IMR-90 (cell line): ENCODE measurements at regions not wholly inside any gene's neighbourhood (a gene's known extent, or its start where the extent isn't known, plus 50 kb on each side); places are given as distances from the start of the nearest gene placed in this dataset.

Experiments used
- ATAC-seq: fragments of 200-7000 bp; cut with Tn5 transposase; 2 replicates; pipeline ENCODE4 v1.9.1; 2020; ENCODE audit warnings: low read depth, mild to moderate bottlenecking, moderate library complexity
- BruUV-seq: library from RNA; stranded (reverse); fragments of 400-500 nt; replicated peaks from 2 replicates; lab custom pipeline; 2021; lab: Mats Ljungman, UMichigan
- CTCF ChIA-PET: fragments of 300-600 bp; formaldehyde crosslinking; extraction: SDS; loops from one replicate; lab custom pipeline; 2021; ENCODE audit warnings: antibody characterized with exemption; lab: Yijun Ruan, JAX
- POLR2A ChIA-PET: fragments of 300-600 bp; sonication (Branson Sonifier 250); formaldehyde crosslinking; loops from one replicate; lab custom pipeline; 2022; ENCODE audit warnings: antibody characterized with exemption; ENCODE audit not compliant: unreplicated experiment; lab: Charles Lee
- DNase-seq: peaks from one replicate; pipeline ENCODE4 v3.0.0; 2013
- H2AFZ ChIP-seq: replicated peaks from 2 replicates; pipeline ENCODE3; 2013; ENCODE audit warnings: low read length, mild to moderate bottlenecking; ENCODE audit not compliant: poor library complexity
- H2AK5ac ChIP-seq: 2 replicates; pipeline ENCODE4 v1.6.1; 2013; ENCODE audit warnings: low read depth, low read length, inconsistent platforms
- H2AK9ac ChIP-seq: replicated peaks from 2 replicates; pipeline ENCODE3; 2013; ENCODE audit warnings: mild to moderate bottlenecking, low read depth, low read length, moderate library complexity; ENCODE audit not compliant: poor library complexity
- H2BK120ac ChIP-seq: 2 replicates; pipeline ENCODE4 v1.6.1; 2013; ENCODE audit warnings: low read depth, low read length, inconsistent platforms
- H2BK15ac ChIP-seq: 3 replicates; pipeline ENCODE4 v1.6.1; 2013; ENCODE audit warnings: low read depth, low read length, inconsistent platforms
- H2BK20ac ChIP-seq: 2 replicates; pipeline ENCODE4 v1.6.1; 2013; ENCODE audit warnings: low read depth, mild to moderate bottlenecking, inconsistent platforms, low read length, moderate library complexity
- H2BK5ac ChIP-seq: 2 replicates; pipeline ENCODE4 v1.6.1; 2013; ENCODE audit warnings: mild to moderate bottlenecking, low read depth, low read length, inconsistent platforms; ENCODE audit not compliant: poor library complexity, severe bottlenecking
- H3K14ac ChIP-seq: replicated peaks from 2 replicates; pipeline ENCODE4 v1.6.1; 2013; ENCODE audit warnings: low read depth, low read length, inconsistent platforms
- H3K18ac ChIP-seq: 2 replicates; pipeline ENCODE4 v1.6.1; 2013; ENCODE audit warnings: low read depth, low read length, control low read depth
- H3K23ac ChIP-seq: 2 replicates; pipeline ENCODE4 v1.6.1; 2013; ENCODE audit warnings: low read depth, low read length, inconsistent platforms
- H3K27ac ChIP-seq: 2 replicates; pipeline ENCODE4 v1.5.1; 2013; ENCODE audit warnings: mild to moderate bottlenecking, control low read depth, low read length; ENCODE audit not compliant: insufficient read depth
- H3K27me3 ChIP-seq: 2 replicates; pipeline ENCODE4 v1.6.1; 2013; ENCODE audit warnings: low read length; ENCODE audit not compliant: control insufficient read depth, insufficient read depth
- H3K36me3 ChIP-seq: 2 replicates; pipeline ENCODE4 v1.6.1; 2013; ENCODE audit warnings: low read length, mixed read lengths; ENCODE audit not compliant: control insufficient read depth, insufficient read depth
- H3K4ac ChIP-seq: 2 replicates; pipeline ENCODE4 v1.6.1; 2013; ENCODE audit warnings: low read depth, low read length, inconsistent platforms
- H3K4me1 ChIP-seq: 2 replicates; pipeline ENCODE4 v1.6.1; 2013; ENCODE audit warnings: low read length, mixed read lengths; ENCODE audit not compliant: control insufficient read depth, insufficient read depth
- H3K4me2 ChIP-seq: 2 replicates; pipeline ENCODE4 v1.6.1; 2013; ENCODE audit warnings: low read depth, mild to moderate bottlenecking, control low read depth, low read length, moderate library complexity
- H3K4me3 ChIP-seq: 2 replicates; pipeline ENCODE4 v1.5.1; 2013; ENCODE audit warnings: low read depth, mild to moderate bottlenecking, control low read depth, low read length, moderate library complexity; ENCODE audit not compliant: insufficient read depth
- H3K56ac ChIP-seq: 2 replicates; pipeline ENCODE4 v1.6.1; 2013; ENCODE audit warnings: low read length, inconsistent platforms; ENCODE audit not compliant: insufficient read depth; ENCODE audit errors: extremely low read depth
- H3K79me1 ChIP-seq, 2 experiments: 2 replicates each; pipeline ENCODE4 v1.6.1; 2013; ENCODE audit warnings: low read length in 2 of 2, inconsistent platforms in 1 of 2, low read depth in 1 of 2
- H3K9ac ChIP-seq: 2 replicates; pipeline ENCODE4 v1.6.1; 2013; ENCODE audit warnings: low read depth, low read length, control low read depth
- H3K9me1 ChIP-seq: 2 replicates; pipeline ENCODE4 v1.6.1; 2013; ENCODE audit warnings: low read length, inconsistent platforms; ENCODE audit not compliant: insufficient read depth
- H3K9me3 ChIP-seq: 2 replicates; pipeline ENCODE4 v1.6.1; 2013; ENCODE audit warnings: low read length; ENCODE audit not compliant: control insufficient read depth, insufficient read depth
- H4K20me1 ChIP-seq: 2 replicates; pipeline ENCODE4 v1.6.1; 2013; ENCODE audit warnings: low read length, inconsistent platforms; ENCODE audit not compliant: insufficient read depth
- H4K5ac ChIP-seq: 2 replicates; pipeline ENCODE4 v1.6.1; 2013; ENCODE audit warnings: mild to moderate bottlenecking, low read depth, low read length, control low read depth
- H4K8ac ChIP-seq, 2 experiments: 2 replicates each; pipeline ENCODE4 v1.6.1; 2013; ENCODE audit warnings: low read depth in 2 of 2, low read length in 2 of 2, control low read depth in 1 of 2, inconsistent platforms in 1 of 2
- H4K91ac ChIP-seq: 2 replicates; pipeline ENCODE4 v1.6.1; 2013; ENCODE audit warnings: low read depth, low read length, inconsistent platforms; ENCODE audit not compliant: insufficient read depth
- BHLHE40 ChIP-seq: fragments of 150-350 bp; IDR thresholded peaks from 2 replicates; pipeline ENCODE4 v1.6.1; 2016; ENCODE audit warnings: mild to moderate bottlenecking, low read depth, low read length
- CEBPB ChIP-seq: IDR thresholded peaks from 2 replicates; pipeline ENCODE4 v1.6.1; 2012; ENCODE audit warnings: low read depth, low read length, improper control_type of control experiment
- CHD1 ChIP-seq: IDR thresholded peaks from 2 replicates; pipeline ENCODE4 v1.6.1; 2012; ENCODE audit warnings: low read depth, low read length, improper control_type of control experiment
- FOS ChIP-seq: fragments of 150-350 bp; IDR thresholded peaks from 2 replicates; pipeline ENCODE4 v1.6.1; 2016; ENCODE audit warnings: low read depth, low read length
- MAFK ChIP-seq: IDR thresholded peaks from 2 replicates; pipeline ENCODE4 v1.6.1; 2012; ENCODE audit warnings: low read depth, low read length, improper control_type of control experiment
- MAZ ChIP-seq: IDR thresholded peaks from 2 replicates; pipeline ENCODE4 v1.6.1; 2012; ENCODE audit warnings: low read depth, mild to moderate bottlenecking, low read length, improper control_type of control experiment, moderate library complexity, borderline replicate concordance
- MXI1 ChIP-seq: IDR thresholded peaks from 2 replicates; pipeline ENCODE4 v1.6.1; 2012; ENCODE audit warnings: low read depth, mild to moderate bottlenecking, low read length, moderate library complexity, borderline replicate concordance
- NFE2L2 ChIP-seq: fragments of 150-350 bp; IDR thresholded peaks from 2 replicates; pipeline ENCODE4 v1.6.1; 2016; ENCODE audit warnings: low read depth, mild to moderate bottlenecking, low read length
- POLR2A ChIP-seq: IDR thresholded peaks from 2 replicates; pipeline ENCODE4 v1.6.1; 2012; ENCODE audit warnings: mild to moderate bottlenecking, low read depth, low read length
- RAD21 ChIP-seq: IDR thresholded peaks from 2 replicates; pipeline ENCODE4 v1.6.1; 2012; ENCODE audit warnings: low read length, improper control_type of control experiment
- RCOR1 ChIP-seq: IDR thresholded peaks from 2 replicates; pipeline ENCODE4 v1.6.1; 2012; ENCODE audit warnings: mild to moderate bottlenecking, low read length, improper control_type of control experiment; ENCODE audit not compliant: insufficient replicate concordance
- RFX5 ChIP-seq: IDR thresholded peaks from 2 replicates; pipeline ENCODE4 v1.8.0; 2012; ENCODE audit warnings: low read depth, mild to moderate bottlenecking, low read length, moderate library complexity
- SMC3 ChIP-seq: fragments of 150-350 bp; IDR thresholded peaks from 2 replicates; pipeline ENCODE4 v1.6.1; 2016; ENCODE audit warnings: low read depth, mild to moderate bottlenecking, antibody characterized with exemption, low read length, moderate library complexity
- WGBS, 2 experiments: methylation state at CpG; one replicate each; pipeline versions ENCODE4 v1.1.5 to v1.1.7; 2013; ENCODE audit warnings: missing lambda C conversion rate in 2 of 2; ENCODE audit not compliant: insufficient read length in 1 of 2; ENCODE audit errors: extremely low coverage in 2 of 2; 5-methylcytosine and 5-hydroxymethylcytosine counted together
- dilution Hi-C: fragments of 300-500 bp; cut with HindIII; formaldehyde crosslinking; loops from one replicate; pipeline ENCODE4 v1.14.3; 2018; ENCODE audit warnings: low sequenced_read_pairs; ENCODE audit not compliant: unreplicated experiment
- in situ Hi-C: fragments of 300-500 bp; cut with MboI; formaldehyde crosslinking; loops from 3 replicates; pipeline ENCODE4 v1.14.3; 2019; ENCODE audit warnings: low sequenced_read_pairs, inconsistent platforms, mixed read lengths
- intact Hi-C: fragments of 100-400 bp; cut with micrococcal nuclease; formaldehyde crosslinking; loops from 2 replicates; pipeline ENCODE4 v1.10.0; 2022
- TF ChIP-seq, protein P1 (sequence below): fragments of 150-350 bp; IDR thresholded peaks from 2 replicates; pipeline ENCODE4 v1.6.1; 2016; ENCODE audit warnings: low read depth, mild to moderate bottlenecking, low read length, moderate library complexity, borderline replicate concordance
- TF ChIP-seq, protein P2 (sequence below): conservative IDR thresholded peaks from 2 replicates; pipeline ENCODE4 v1.5.1; 2012; ENCODE audit warnings: mild to moderate bottlenecking, low read depth, low read length, improper control_type of control experiment
- TF ChIP-seq, protein P3 (sequence below): fragments of 150-350 bp; IDR thresholded peaks from 2 replicates; pipeline ENCODE4 v1.6.1; 2017; ENCODE audit warnings: mild to moderate bottlenecking, antibody characterized with exemption, low read length, low read depth

DNA sequence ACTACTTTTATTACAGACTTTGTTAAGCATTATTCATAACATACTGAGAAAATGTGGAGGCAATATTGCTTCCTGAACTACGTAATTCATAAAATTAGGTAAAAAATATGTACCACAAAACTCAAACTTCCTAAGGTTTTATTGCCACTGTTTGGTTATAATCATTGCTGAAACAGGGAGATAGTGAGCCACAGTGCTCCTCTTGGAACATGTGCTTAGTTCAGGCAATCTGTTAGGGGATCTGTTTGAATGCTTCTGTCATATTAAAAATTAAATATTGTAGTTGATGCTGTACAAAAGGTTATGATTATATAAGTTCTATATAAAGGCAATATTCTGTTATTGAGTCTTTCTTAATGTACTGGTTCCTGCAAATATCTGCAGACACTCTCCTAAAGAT, 480.7 kb downstream of the GRXCR1 start:
- no peak overlapping the region for H3K27ac ChIP-seq
- intact Hi-C loops (no loop called here), in situ Hi-C loops (no loop called here), dilution Hi-C loops (no loop called here)
- H4K20me1 ChIP-seq: no peaks in the 10 kb centered on the region
- no peak overlapping the region for H2BK5ac ChIP-seq
- no peak for DNase-seq
- no peak overlapping the region for H3K4ac ChIP-seq
- no peak overlapping the region for H3K23ac ChIP-seq
- no peak overlapping the region for H2BK120ac ChIP-seq
- no peak overlapping the region for H2BK20ac ChIP-seq
- no peak overlapping the region for H2AK9ac ChIP-seq
- H2AK5ac ChIP-seq: no peak overlapping the region
- ChIA-PET POLR2A (no interaction called here), CTCF (no interaction called here)
- no peak overlapping the region for H3K4me3 ChIP-seq
- H2AFZ ChIP-seq: no peak overlapping the region
- WGBS, 2 experiments: no CpG with 5 or more reads among the region's 1 CpG
- H3K9me3 ChIP-seq: no peaks in the 10 kb centered on the region
- H3K18ac ChIP-seq: no peak overlapping the region
- no peak overlapping the region for H4K8ac ChIP-seq
- BruUV-seq: no TSS peak
- TF ChIP-seq BHLHE40 (no peak), POLR2A (no peak), CEBPB (no peak), RCOR1 (no peak), RAD21 (no peak), NFE2L2 (no peak), SMC3 (no peak), RFX5 (no peak), CHD1 (no peak), FOS (no peak), MAZ (no peak), MAFK (no peak), MXI1 (no peak)
- TF ChIP-seq, protein P1, sequence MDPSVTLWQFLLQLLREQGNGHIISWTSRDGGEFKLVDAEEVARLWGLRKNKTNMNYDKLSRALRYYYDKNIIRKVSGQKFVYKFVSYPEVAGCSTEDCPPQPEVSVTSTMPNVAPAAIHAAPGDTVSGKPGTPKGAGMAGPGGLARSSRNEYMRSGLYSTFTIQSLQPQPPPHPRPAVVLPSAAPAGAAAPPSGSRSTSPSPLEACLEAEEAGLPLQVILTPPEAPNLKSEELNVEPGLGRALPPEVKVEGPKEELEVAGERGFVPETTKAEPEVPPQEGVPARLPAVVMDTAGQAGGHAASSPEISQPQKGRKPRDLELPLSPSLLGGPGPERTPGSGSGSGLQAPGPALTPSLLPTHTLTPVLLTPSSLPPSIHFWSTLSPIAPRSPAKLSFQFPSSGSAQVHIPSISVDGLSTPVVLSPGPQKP: no peak
- TF ChIP-seq, protein P2, sequence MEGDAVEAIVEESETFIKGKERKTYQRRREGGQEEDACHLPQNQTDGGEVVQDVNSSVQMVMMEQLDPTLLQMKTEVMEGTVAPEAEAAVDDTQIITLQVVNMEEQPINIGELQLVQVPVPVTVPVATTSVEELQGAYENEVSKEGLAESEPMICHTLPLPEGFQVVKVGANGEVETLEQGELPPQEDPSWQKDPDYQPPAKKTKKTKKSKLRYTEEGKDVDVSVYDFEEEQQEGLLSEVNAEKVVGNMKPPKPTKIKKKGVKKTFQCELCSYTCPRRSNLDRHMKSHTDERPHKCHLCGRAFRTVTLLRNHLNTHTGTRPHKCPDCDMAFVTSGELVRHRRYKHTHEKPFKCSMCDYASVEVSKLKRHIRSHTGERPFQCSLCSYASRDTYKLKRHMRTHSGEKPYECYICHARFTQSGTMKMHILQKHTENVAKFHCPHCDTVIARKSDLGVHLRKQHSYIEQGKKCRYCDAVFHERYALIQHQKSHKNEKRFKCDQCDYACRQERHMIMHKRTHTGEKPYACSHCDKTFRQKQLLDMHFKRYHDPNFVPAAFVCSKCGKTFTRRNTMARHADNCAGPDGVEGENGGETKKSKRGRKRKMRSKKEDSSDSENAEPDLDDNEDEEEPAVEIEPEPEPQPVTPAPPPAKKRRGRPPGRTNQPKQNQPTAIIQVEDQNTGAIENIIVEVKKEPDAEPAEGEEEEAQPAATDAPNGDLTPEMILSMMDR: no peak
- TF ChIP-seq, protein P3, sequence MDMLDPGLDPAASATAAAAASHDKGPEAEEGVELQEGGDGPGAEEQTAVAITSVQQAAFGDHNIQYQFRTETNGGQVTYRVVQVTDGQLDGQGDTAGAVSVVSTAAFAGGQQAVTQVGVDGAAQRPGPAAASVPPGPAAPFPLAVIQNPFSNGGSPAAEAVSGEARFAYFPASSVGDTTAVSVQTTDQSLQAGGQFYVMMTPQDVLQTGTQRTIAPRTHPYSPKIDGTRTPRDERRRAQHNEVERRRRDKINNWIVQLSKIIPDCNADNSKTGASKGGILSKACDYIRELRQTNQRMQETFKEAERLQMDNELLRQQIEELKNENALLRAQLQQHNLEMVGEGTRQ: no peak
- H3K56ac ChIP-seq: no peak overlapping the region
- H3K14ac ChIP-seq: no peak overlapping the region
- H3K4me1 ChIP-seq: no peaks in the 10 kb centered on the region
- H3K9me1 ChIP-seq: no peaks in the 10 kb centered on the region
- ATAC-seq: no peak
- no peaks in the 10 kb centered on the region for H3K27me3 ChIP-seq
- no peak overlapping the region for H4K91ac ChIP-seq
- H2BK15ac ChIP-seq: no peak overlapping the region
- no peak overlapping the region for H4K5ac ChIP-seq
- H3K79me1 ChIP-seq: no peaks in the 10 kb centered on the region
- H3K4me2 ChIP-seq: no peak overlapping the region
- H3K36me3 ChIP-seq: no peaks in the 10 kb centered on the region
- no peak overlapping the region for H3K9ac ChIP-seq
